ENCODE measurements at regions not wholly inside any gene's neighbourhood (a gene's known extent, or its start where the extent isn't known, plus 50 kb on each side); places are given as distances from the start of the nearest gene placed in this dataset.

- no peaks in the 10 kb centered on the region for H3K9me3 Mint-ChIP-seq
- H3K4me3 Mint-ChIP-seq = no peak overlapping the region
- H3K4me1 Mint-ChIP-seq = no peaks in the 10 kb centered on the region
- H3K27ac Mint-ChIP-seq = no peak overlapping the region
- no peak for DNase-seq (ENCODE audit: low spot score in 2 of 2)
- H3K27me3 Mint-ChIP-seq = peaks cover 4% of the 10 kb centered on the region
- ATAC-seq (ENCODE audit: low read depth) = no peak
- H3K36me3 Mint-ChIP-seq = no peaks in the 10 kb centered on the region
These were observed 376.9 kb downstream of the PPP3CA start for GRCh38 chr4:100970414-100970813.

- ATAC-seq (ENCODE audit: low read depth) (no peak), DNase-seq (ENCODE audit: low spot score in 2 of 2) (no peak)
- H3K36me3 Mint-ChIP-seq = no peaks in the 10 kb centered on the region
- H3K27me3 Mint-ChIP-seq = peaks cover 4% of the 10 kb centered on the region
- H3K27ac Mint-ChIP-seq = no peak overlapping the region
- H3K4me1 Mint-ChIP-seq = no peaks in the 10 kb centered on the region
- no peak overlapping the region for H3K4me3 Mint-ChIP-seq
- no peaks in the 10 kb centered on the region for H3K9me3 Mint-ChIP-seq
These were observed 377.4 kb downstream of the PPP3CA start for GRCh38 chr4:100969925-100970324.

- H3K27ac Mint-ChIP-seq = no peak overlapping the region
- ATAC-seq (ENCODE audit: low read depth) (no peak), DNase-seq (ENCODE audit: low spot score in 2 of 2) (no peak)
- peaks cover 4% of the 10 kb centered on the region for H3K27me3 Mint-ChIP-seq
- H3K4me3 Mint-ChIP-seq = no peak overlapping the region
- H3K4me1 Mint-ChIP-seq = no peaks in the 10 kb centered on the region
- H3K9me3 Mint-ChIP-seq = no peaks in the 10 kb centered on the region
- no peaks in the 10 kb centered on the region for H3K36me3 Mint-ChIP-seq
These were observed 379.3 kb downstream of the PPP3CA start for GRCh38 chr4:100968046-100968445.

- Mint-ChIP-seq H3K27me3 (peaks cover 2% of the 10 kb centered on the region), H3K4me3 (no peak overlapping the region), H3K4me1 (no peaks in the 10 kb centered on the region), H3K9me3 (no peaks in the 10 kb centered on the region), H3K27ac (no peak overlapping the region), H3K36me3 (no peaks in the 10 kb centered on the region)
- no peak for DNase-seq (ENCODE audit: low spot score in 2 of 2)
- no peak for ATAC-seq (ENCODE audit: low read depth)
These were observed 383.7 kb downstream of the PPP3CA start for GRCh38 chr4:100963627-100964026.

- H3K27ac Mint-ChIP-seq = no peak overlapping the region
- no peak for ATAC-seq (ENCODE audit: low read depth)
- H3K4me3 Mint-ChIP-seq = no peak overlapping the region
- H3K27me3 Mint-ChIP-seq = peaks cover 2% of the 10 kb centered on the region
- DNase-seq (ENCODE audit: low spot score in 2 of 2) = no peak
- H3K4me1 Mint-ChIP-seq = no peaks in the 10 kb centered on the region
- no peaks in the 10 kb centered on the region for H3K36me3 Mint-ChIP-seq
- no peaks in the 10 kb centered on the region for H3K9me3 Mint-ChIP-seq
These were observed 384.6 kb downstream of the PPP3CA start for GRCh38 chr4:100962698-100963097.

GRCh38 chr4:100960232-100960631 is 387.1 kb downstream of the PPP3CA start:
- Mint-ChIP-seq H3K9me3 (no peaks in the 10 kb centered on the region), H3K36me3 (no peaks in the 10 kb centered on the region), H3K4me1 (no peaks in the 10 kb centered on the region), H3K4me3 (no peak overlapping the region), H3K27ac (no peak overlapping the region), H3K27me3 (no peaks in the 10 kb centered on the region)
- no peak for DNase-seq (ENCODE audit: low spot score in 2 of 2)
- ATAC-seq (ENCODE audit: low read depth) = no peak

GRCh38 chr4:100954046-100954445 is 393.3 kb downstream of the PPP3CA start:
- peaks cover 5% of the 10 kb centered on the region for H3K27me3 Mint-ChIP-seq
- H3K4me1 Mint-ChIP-seq = no peaks in the 10 kb centered on the region
- ATAC-seq (ENCODE audit: low read depth) (no peak), DNase-seq (ENCODE audit: low spot score in 2 of 2) (no peak)
- no peaks in the 10 kb centered on the region for H3K9me3 Mint-ChIP-seq
- no peak overlapping the region for H3K27ac Mint-ChIP-seq
- H3K36me3 Mint-ChIP-seq = no peaks in the 10 kb centered on the region
- no peak overlapping the region for H3K4me3 Mint-ChIP-seq

GRCh38 chr4:100953616-100954015 is 393.7 kb downstream of the PPP3CA start:
- H3K4me3 Mint-ChIP-seq = no peak overlapping the region
- ATAC-seq (ENCODE audit: low read depth) (no peak), DNase-seq (ENCODE audit: low spot score in 2 of 2) (no peak)
- no peaks in the 10 kb centered on the region for H3K9me3 Mint-ChIP-seq
- H3K27ac Mint-ChIP-seq = no peak overlapping the region
- no peaks in the 10 kb centered on the region for H3K36me3 Mint-ChIP-seq
- no peaks in the 10 kb centered on the region for H3K4me1 Mint-ChIP-seq
- peaks cover 5% of the 10 kb centered on the region for H3K27me3 Mint-ChIP-seq

- Mint-ChIP-seq H3K27me3 (peaks cover 5% of the 10 kb centered on the region), H3K4me3 (no peak overlapping the region), H3K9me3 (no peaks in the 10 kb centered on the region), H3K4me1 (no peaks in the 10 kb centered on the region), H3K27ac (no peak overlapping the region), H3K36me3 (no peaks in the 10 kb centered on the region)
- DNase-seq (ENCODE audit: low spot score in 2 of 2) = no peak
- ATAC-seq (ENCODE audit: low read depth) = no peak
These were observed 394.7 kb downstream of the PPP3CA start for GRCh38 chr4:100952590-100952989.

GRCh38 chr4:100949350-100949935 is 397.9 kb downstream of the PPP3CA start:
- no peak overlapping the region for H3K27ac Mint-ChIP-seq
- H3K36me3 Mint-ChIP-seq = peaks cover 1% of the 10 kb centered on the region
- no peak for ATAC-seq (ENCODE audit: low read depth)
- H3K4me1 Mint-ChIP-seq = no peaks in the 10 kb centered on the region
- H3K4me3 Mint-ChIP-seq = no peak overlapping the region
- peaks cover 2% of the 10 kb centered on the region for H3K9me3 Mint-ChIP-seq
- no peak for DNase-seq (ENCODE audit: low spot score in 2 of 2)
- peaks cover 5% of the 10 kb centered on the region for H3K27me3 Mint-ChIP-seq

GRCh38 chr4:100948911-100949310 is 398.4 kb downstream of the PPP3CA start:
- Mint-ChIP-seq H3K27me3 (peaks cover 5% of the 10 kb centered on the region), H3K36me3 (peaks cover 1% of the 10 kb centered on the region), H3K4me1 (no peaks in the 10 kb centered on the region), H3K4me3 (no peak overlapping the region), H3K9me3 (peaks cover 2% of the 10 kb centered on the region), H3K27ac (no peak overlapping the region)
- ATAC-seq (ENCODE audit: low read depth) (no peak), DNase-seq (ENCODE audit: low spot score in 2 of 2) (no peak)

GRCh38 chr4:100945789-100946188 is 401.5 kb downstream of the PPP3CA start:
- H3K4me1 Mint-ChIP-seq = no peaks in the 10 kb centered on the region
- no peak for DNase-seq (ENCODE audit: low spot score in 2 of 2)
- peak; percentile 73 for ATAC-seq (ENCODE audit: low read depth)
- H3K27me3 Mint-ChIP-seq = peaks cover 4% of the 10 kb centered on the region
- H3K9me3 Mint-ChIP-seq = peaks cover 7% of the 10 kb centered on the region
- H3K36me3 Mint-ChIP-seq = peaks cover 3% of the 10 kb centered on the region
- H3K27ac Mint-ChIP-seq = no peak overlapping the region
- H3K4me3 Mint-ChIP-seq = no peak overlapping the region

- no peaks in the 10 kb centered on the region for H3K4me1 Mint-ChIP-seq
- ATAC-seq (ENCODE audit: low read depth) (no peak), DNase-seq (ENCODE audit: low spot score in 2 of 2) (no peak)
- H3K27me3 Mint-ChIP-seq = no peaks in the 10 kb centered on the region
- H3K9me3 Mint-ChIP-seq = peaks cover 5% of the 10 kb centered on the region
- no peak overlapping the region for H3K27ac Mint-ChIP-seq
- H3K36me3 Mint-ChIP-seq = peaks cover 2% of the 10 kb centered on the region
- H3K4me3 Mint-ChIP-seq = no peak overlapping the region
These were observed 408.6 kb downstream of the PPP3CA start for GRCh38 chr4:100938698-100939097.

- Mint-ChIP-seq H3K36me3 (no peaks in the 10 kb centered on the region), H3K9me3 (no peaks in the 10 kb centered on the region), H3K27me3 (no peaks in the 10 kb centered on the region), H3K27ac (no peak overlapping the region), H3K4me3 (no peak overlapping the region), H3K4me1 (peaks cover 7% of the 10 kb centered on the region)
- ATAC-seq (ENCODE audit: low read depth) (no peak), DNase-seq (ENCODE audit: low spot score in 2 of 2) (no peak)
These were observed 410.5 kb downstream of the PPP3CA start for GRCh38 chr4:100936661-100937375.

- Mint-ChIP-seq H3K36me3 (no peaks in the 10 kb centered on the region), H3K27me3 (no peaks in the 10 kb centered on the region), H3K9me3 (no peaks in the 10 kb centered on the region), H3K4me3 (no peak overlapping the region), H3K27ac (no peak overlapping the region), H3K4me1 (peaks cover 7% of the 10 kb centered on the region)
- no peak for DNase-seq (ENCODE audit: low spot score in 2 of 2)
- ATAC-seq (ENCODE audit: low read depth) = peak; percentile 53
These were observed 412.2 kb downstream of the PPP3CA start for GRCh38 chr4:100935090-100935489.
